DMS53 treated with DMSO at 0.1 percent for 48 hours (cell line): ENCODE measurements at regions not wholly inside any gene's neighbourhood (a gene's known extent, or its start where the extent isn't known, plus 50 kb on each side); places are given as distances from the start of the nearest gene placed in this dataset.

Source experiments
- DNase-seq: peaks from one replicate; lab custom pipeline; 2025; ENCODE audit not compliant: unreplicated experiment; lab: John Stamatoyannopoulos, UW

GRCh38 chr7:144997512-144997911, 161.7 kb upstream of the TPK1 start:
- DNase-seq: no peak

- no peak for DNase-seq
Observed at GRCh38 chr7:144995495-144995894, 159.6 kb upstream of the TPK1 start.

- DNase-seq: no peak
Observed at GRCh38 chr7:144991041-144991440, 155.2 kb upstream of the TPK1 start.

GRCh38 chr7:144987686-144988085, 151.8 kb upstream of the TPK1 start:
- no peak for DNase-seq

GRCh38 chr7:144982133-144982532, 146.3 kb upstream of the TPK1 start:
- no peak for DNase-seq

GRCh38 chr7:144975882-144976281, 140.0 kb upstream of the TPK1 start:
- no peak for DNase-seq

- no peak for DNase-seq
Observed at GRCh38 chr7:144969787-144970186, 133.9 kb upstream of the TPK1 start.

- no peak for DNase-seq
Observed at GRCh38 chr7:144960763-144961162, 124.9 kb upstream of the TPK1 start.

GRCh38 chr7:144957998-144958397, 122.1 kb upstream of the TPK1 start:
- no peak for DNase-seq

- DNase-seq: no peak
Observed at GRCh38 chr7:144955422-144955821, 119.6 kb upstream of the TPK1 start.

- DNase-seq: no peak
Observed at GRCh38 chr7:144941127-144941526, 105.3 kb upstream of the TPK1 start.

GRCh38 chr7:144937199-144937598, 101.3 kb upstream of the TPK1 start:
- no peak for DNase-seq

- no peak for DNase-seq
Observed at GRCh38 chr7:144936314-144936713, 100.5 kb upstream of the TPK1 start.

- no peak for DNase-seq
Observed at GRCh38 chr7:144910411-144910810, 74.6 kb upstream of the TPK1 start.

GRCh38 chr7:144908943-144909556, 73.2 kb upstream of the TPK1 start:
- no peak for DNase-seq

GRCh38 chr7:144908324-144908723, 72.5 kb upstream of the TPK1 start:
- DNase-seq: no peak

GRCh38 chr7:144907577-144907976, 71.7 kb upstream of the TPK1 start:
- DNase-seq: no peak

- DNase-seq: no peak
Observed at GRCh38 chr7:144903201-144903600, 67.3 kb upstream of the TPK1 start.

- DNase-seq: no peak
Observed at GRCh38 chr7:144892761-144893160, 56.9 kb upstream of the TPK1 start.
